HL-60 (cell line): ENCODE measurements at regions not wholly inside any gene's neighbourhood (a gene's known extent, or its start where the extent isn't known, plus 50 kb on each side); places are given as distances from the start of the nearest gene placed in this dataset.
A peak's percentile ranks its signal among the peaks of the same experiment; 100 is the strongest.

Source experiments
- DNase-seq, 2 experiments: peaks; one replicate each; pipeline ENCODE4 v3.0.0-alpha.2; 2010 to 2020; ENCODE audit warnings: low read depth in 1 of 2, low spot score in 1 of 2
- H3K27ac ChIP-seq: fragments of 250-450 bp; sonication (Bioruptor Pico); replicated peaks from 2 replicates; pipeline ENCODE4 v1.5.1; 2020; ENCODE audit warnings: mild to moderate bottlenecking, moderate library complexity
- H3K27me3 ChIP-seq: fragments of 250-450 bp; sonication (Bioruptor Pico); 2 replicates; pipeline ENCODE4 v1.5.1; 2021; ENCODE audit warnings: mild to moderate bottlenecking, moderate library complexity; ENCODE audit not compliant: insufficient read depth, poor library complexity, severe bottlenecking
- H3K4me3 ChIP-seq: replicated peaks from 2 replicates; pipeline ENCODE4 v1.5.1; 2011; ENCODE audit warnings: mild to moderate bottlenecking, control low read depth, low read length; ENCODE audit not compliant: insufficient read depth
- GABPA ChIP-seq: IDR thresholded peaks from 2 replicates; pipeline ENCODE4 v1.6.1; 2012; ENCODE audit warnings: low read depth
- POLR2AphosphoS5 ChIP-seq: IDR thresholded peaks from 2 replicates; pipeline ENCODE4 v1.6.1; 2012; ENCODE audit warnings: low read depth
- SPI1 ChIP-seq: IDR thresholded peaks from 2 replicates; pipeline ENCODE4 v1.6.1; 2012; ENCODE audit warnings: low read depth, mild to moderate bottlenecking, borderline replicate concordance
- TF ChIP-seq, protein P1 (sequence below): IDR thresholded peaks from 2 replicates; pipeline ENCODE4 v1.6.1; 2012; ENCODE audit warnings: low read depth; ENCODE audit not compliant: insufficient replicate concordance
- TF ChIP-seq, protein P2 (sequence below): IDR thresholded peaks from one replicate; pipeline ENCODE4 v1.5.1; 2011; ENCODE audit warnings: low read length, control low read depth, inconsistent platforms; ENCODE audit not compliant: insufficient read depth

- TF ChIP-seq SPI1 (no peak), POLR2AphosphoS5 (no peak), GABPA (no peak)
- TF ChIP-seq, protein P1, sequence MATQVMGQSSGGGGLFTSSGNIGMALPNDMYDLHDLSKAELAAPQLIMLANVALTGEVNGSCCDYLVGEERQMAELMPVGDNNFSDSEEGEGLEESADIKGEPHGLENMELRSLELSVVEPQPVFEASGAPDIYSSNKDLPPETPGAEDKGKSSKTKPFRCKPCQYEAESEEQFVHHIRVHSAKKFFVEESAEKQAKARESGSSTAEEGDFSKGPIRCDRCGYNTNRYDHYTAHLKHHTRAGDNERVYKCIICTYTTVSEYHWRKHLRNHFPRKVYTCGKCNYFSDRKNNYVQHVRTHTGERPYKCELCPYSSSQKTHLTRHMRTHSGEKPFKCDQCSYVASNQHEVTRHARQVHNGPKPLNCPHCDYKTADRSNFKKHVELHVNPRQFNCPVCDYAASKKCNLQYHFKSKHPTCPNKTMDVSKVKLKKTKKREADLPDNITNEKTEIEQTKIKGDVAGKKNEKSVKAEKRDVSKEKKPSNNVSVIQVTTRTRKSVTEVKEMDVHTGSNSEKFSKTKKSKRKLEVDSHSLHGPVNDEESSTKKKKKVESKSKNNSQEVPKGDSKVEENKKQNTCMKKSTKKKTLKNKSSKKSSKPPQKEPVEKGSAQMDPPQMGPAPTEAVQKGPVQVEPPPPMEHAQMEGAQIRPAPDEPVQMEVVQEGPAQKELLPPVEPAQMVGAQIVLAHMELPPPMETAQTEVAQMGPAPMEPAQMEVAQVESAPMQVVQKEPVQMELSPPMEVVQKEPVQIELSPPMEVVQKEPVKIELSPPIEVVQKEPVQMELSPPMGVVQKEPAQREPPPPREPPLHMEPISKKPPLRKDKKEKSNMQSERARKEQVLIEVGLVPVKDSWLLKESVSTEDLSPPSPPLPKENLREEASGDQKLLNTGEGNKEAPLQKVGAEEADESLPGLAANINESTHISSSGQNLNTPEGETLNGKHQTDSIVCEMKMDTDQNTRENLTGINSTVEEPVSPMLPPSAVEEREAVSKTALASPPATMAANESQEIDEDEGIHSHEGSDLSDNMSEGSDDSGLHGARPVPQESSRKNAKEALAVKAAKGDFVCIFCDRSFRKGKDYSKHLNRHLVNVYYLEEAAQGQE, result no peak
- TF ChIP-seq, protein P2, sequence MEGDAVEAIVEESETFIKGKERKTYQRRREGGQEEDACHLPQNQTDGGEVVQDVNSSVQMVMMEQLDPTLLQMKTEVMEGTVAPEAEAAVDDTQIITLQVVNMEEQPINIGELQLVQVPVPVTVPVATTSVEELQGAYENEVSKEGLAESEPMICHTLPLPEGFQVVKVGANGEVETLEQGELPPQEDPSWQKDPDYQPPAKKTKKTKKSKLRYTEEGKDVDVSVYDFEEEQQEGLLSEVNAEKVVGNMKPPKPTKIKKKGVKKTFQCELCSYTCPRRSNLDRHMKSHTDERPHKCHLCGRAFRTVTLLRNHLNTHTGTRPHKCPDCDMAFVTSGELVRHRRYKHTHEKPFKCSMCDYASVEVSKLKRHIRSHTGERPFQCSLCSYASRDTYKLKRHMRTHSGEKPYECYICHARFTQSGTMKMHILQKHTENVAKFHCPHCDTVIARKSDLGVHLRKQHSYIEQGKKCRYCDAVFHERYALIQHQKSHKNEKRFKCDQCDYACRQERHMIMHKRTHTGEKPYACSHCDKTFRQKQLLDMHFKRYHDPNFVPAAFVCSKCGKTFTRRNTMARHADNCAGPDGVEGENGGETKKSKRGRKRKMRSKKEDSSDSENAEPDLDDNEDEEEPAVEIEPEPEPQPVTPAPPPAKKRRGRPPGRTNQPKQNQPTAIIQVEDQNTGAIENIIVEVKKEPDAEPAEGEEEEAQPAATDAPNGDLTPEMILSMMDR, result no peak
- DNase-seq, result no peak
- H3K27me3 ChIP-seq, result no peaks in the 10 kb centered on the region
- H3K4me3 ChIP-seq, result no peak overlapping the region
- no peak overlapping the region for H3K27ac ChIP-seq
These were observed 405.6 kb downstream of the NDFIP2 start for GRCh38 chr13:79886601-79887000.

GRCh38 chr13:79884890-79885289 lies 403.9 kb downstream of the NDFIP2 start:
- DNase-seq, result no peak
- H3K27ac ChIP-seq, result peak overlapping the region; percentile 15; the same call in 1 of the 2 replicates
- TF ChIP-seq, protein P2, result no peak
- no peak for TF ChIP-seq POLR2AphosphoS5
- TF ChIP-seq, protein P1, result no peak
- no peak for TF ChIP-seq GABPA
- no peak for TF ChIP-seq SPI1

DNA sequence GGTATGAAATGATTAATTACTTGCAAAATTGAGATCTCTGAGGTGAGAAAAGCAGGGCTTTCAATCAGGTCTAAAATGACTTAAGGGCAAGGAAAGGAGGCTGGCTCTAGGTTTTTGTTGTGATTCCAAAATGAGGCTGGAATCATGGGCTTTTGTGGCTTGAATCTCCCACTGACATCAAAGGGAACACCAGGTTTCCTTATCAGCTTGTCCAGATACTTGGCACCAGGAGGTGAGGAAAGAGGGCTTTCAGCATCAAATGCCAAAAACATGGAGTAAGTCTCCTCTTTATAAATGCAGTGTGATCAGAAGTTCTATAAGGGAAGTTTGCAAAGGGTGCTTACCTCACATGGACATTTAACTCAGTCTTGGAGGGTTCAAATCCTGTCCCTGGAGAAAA lies 402.3 kb downstream of the NDFIP2 start:
- DNase-seq, result no peak
- Histone ChIP-seq H3K27me3 (no peaks in the 10 kb centered on the region), H3K27ac (peak overlapping the region; percentile 94), H3K4me3 (no peak overlapping the region)
- TF ChIP-seq, protein P2, result no peak
- no peak for TF ChIP-seq POLR2AphosphoS5

More at GRCh38 chr13:79884890-79885289, 403.9 kb downstream of the NDFIP2 start:
- Histone ChIP-seq H3K27me3 (no peaks in the 10 kb centered on the region), H3K4me3 (no peak overlapping the region)

- peak; percentile 83 to 96 for DNase-seq
- Histone ChIP-seq H3K27me3 (no peaks in the 10 kb centered on the region), H3K27ac (peak overlapping the region; percentile 94), H3K4me3 (no peak overlapping the region)
- TF ChIP-seq, protein P1, result no peak
- TF ChIP-seq SPI1 (peak; percentile 36; the same call in 1 of the 2 replicates), GABPA (peak; percentile 72), POLR2AphosphoS5 (peak; percentile 92)
- TF ChIP-seq, protein P2, result no peak
These were observed 399.9 kb downstream of the NDFIP2 start for GRCh38 chr13:79880818-79881217.
